Anterior cingulate cortex (tissue), 58 donors: ENCODE measurements at regions not wholly inside any gene's neighbourhood (a gene's known extent, or its start where the extent isn't known, plus 50 kb on each side); places are given as distances from the start of the nearest gene placed in this dataset.
"Not testable (repeated sequence)": the region's sequence is repeated elsewhere in the genome, so short reads cannot be mapped to it uniquely, and the experiment has no call there.

Experiments used
- DNase-seq, 58 donors: peaks; one replicate each; lab custom pipeline; 2025; lab: John Stamatoyannopoulos, UW

DNA sequence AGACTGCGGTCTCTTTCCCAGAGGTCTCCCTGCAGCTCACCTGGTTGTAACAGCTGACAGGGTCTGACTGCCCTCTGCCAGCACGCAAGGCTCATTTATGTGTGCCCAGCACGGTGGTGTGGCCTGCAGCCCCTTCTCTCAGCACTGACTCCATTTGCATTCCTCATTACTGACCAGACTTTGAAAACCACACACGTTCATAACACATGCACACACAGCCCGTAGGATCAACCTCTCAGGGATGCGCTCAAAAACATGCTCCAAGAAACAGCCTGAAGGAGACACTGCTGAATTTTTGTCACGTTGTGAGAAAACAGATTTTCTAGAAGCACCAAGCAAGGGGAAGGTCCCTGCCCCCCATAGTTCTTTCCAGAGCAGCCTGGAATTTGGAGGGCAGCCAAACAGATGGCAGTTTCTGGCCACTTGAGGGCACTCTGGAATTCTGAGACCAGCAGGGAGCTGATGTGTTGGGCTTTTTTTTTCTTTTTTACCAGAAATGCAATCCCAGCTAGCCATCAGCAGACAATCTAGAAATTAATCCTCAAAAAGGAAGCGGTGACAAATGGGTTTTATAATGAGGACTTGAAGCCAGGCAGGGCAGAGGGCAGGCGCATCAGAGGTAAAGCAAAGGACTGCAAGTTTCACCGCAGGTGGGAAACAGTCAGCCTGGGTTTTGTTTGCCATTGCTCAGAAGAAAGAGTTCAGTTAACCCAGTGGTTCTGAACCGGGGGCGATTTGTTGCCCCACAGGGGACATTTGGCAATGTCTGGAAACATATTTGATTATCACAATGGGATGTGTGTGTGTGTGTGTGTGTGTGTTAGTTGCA is 170.5 kb upstream of the PROK2 start:
- DNase-seq, result peak in 55 of 58 donors; percentile 28 to 88 (median 69)

DNA sequence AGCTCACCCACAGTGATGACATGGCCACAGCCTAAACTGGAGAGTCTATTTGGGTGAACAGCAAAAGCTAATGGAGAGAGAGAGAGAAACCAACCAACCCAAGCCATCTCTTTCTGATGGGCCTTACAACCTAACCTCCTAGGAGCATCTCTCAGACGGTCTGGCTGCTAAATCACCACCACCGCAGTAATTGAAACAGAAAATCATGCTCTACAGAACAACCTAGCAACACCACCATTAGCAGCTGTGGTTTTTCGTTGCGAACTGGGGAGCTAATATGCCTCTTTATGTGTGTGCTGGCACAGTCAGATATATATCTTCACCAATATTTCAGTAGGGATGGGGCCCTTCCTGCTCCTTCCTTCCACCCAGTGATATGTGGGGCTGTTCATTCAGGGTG is 166.9 kb upstream of the PROK2 start:
- no peak for DNase-seq

DNA sequence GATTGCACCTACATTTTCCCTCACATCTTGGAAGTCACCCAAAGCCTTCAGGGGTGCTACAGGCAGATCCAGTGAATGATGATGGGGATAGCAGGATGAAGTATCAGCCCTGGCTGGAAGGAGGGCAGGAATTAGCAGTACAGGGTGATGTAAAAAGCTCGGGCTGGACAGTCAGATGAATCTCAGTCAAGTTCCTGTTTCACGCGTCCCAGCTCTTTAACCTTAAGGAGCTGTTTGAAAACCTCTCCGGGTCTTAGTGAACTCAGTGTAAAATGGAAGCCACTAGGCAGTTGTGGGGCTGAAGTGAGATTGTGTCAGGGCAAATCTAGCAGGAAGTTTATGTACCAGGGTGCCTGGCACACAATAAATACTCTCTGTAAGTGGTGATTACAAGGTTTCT is 166.4 kb upstream of the PROK2 start:
- DNase-seq, result peak in 1 of 58 donors; percentile 0

DNA sequence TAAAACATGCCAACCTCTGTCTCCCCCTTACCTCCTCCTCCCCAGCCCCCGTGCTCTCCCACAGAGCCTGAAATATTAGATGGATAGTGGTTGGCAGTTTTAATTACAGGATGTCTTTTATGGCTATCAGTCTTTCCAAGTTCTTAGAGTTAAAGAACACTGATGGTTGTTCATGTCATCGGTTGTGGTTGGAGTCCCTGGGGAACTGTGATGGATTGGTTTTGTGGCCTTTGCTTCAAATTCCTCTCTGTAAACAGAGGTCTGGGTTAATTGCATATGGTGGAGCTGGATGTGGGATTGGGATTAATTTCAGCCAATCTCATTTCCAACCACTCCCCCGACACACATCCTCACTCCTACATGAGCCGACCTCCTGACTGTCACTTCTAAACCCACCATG is 164.5 kb upstream of the PROK2 start:
- no peak for DNase-seq

DNA sequence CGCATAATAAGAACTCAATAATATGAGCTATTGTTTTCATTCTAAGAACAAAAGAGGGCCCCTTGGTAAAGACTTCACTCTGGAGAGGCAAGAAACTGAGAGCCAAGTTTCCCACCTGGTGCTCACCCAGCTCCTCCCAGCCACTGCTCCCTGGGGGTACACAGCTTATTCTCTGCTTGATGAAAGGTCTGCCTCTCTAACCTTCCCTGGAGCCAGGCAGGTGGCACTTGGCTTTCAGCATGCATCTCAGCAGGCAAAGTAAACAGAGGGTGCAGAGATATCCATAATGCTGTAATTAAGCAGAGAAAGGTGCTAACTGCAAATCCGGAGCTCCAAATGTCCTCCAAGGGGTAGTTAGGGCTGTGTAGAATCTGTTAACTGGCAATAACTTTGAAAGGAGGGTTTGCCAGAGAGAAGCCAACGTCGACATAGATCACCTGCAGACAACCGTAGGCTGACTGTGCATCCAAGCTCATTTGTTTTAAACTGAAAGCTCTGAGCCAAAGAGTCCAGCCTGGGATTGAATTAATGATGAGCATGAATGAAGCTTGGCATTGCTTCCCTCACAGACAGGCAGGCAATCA is 159.6 kb upstream of the PROK2 start:
- no peak for DNase-seq

DNA sequence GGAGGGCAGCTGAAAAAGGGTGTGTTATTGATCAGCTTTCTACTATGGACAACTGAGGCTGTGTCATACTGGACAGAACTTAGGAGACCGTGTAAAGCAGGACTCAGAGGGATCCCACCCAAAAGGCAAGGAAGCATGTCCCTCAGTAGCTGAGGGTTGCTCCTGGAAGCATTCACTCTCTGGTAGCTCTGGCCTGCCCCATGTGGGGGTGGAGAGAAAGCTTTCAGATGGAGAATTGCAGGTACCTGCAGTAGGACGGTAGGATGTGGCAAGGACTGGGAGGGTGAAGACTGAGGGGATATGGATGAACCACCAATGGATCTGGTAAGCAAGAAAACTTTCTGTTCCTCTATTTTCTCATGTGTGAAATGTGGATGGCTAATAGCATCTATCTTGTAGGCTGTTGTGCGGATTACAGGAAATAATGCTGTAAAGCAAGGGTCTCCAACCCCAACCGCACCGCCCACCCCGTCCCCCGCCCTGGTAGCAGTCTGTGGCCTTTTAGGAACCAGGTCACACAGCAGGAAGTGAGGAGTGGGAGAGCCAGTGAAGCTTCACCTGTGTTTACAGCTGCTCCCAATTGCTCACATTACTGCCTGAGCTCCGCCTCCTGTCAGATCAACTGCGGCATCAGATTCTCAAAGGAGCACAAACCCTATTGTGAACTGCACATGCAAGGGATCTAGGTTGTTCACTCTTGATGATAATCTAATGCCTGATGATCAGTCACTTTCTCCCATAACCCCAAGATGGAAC is 157.7 kb upstream of the PROK2 start:
- DNase-seq, result no peak

DNA sequence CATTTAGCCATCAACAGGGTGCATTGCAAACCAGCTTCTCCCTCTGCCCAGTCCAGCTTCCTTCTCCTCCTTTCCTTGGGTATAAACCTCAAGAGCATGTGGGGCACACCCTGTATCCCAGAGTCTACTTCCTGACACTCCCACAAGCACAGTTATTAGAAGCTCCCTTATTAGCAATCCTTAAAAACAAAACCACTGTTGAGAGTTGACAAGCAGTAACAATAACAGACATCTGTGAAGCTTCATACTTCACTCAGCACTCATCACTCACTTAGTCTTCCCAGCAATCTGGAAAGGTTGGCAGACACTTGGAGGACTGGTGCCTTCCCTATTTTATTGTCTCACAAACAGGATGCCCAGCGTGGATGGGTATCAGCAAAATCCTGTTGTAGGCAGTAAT is 155.5 kb upstream of the PROK2 start:
- DNase-seq, result no peak

DNA sequence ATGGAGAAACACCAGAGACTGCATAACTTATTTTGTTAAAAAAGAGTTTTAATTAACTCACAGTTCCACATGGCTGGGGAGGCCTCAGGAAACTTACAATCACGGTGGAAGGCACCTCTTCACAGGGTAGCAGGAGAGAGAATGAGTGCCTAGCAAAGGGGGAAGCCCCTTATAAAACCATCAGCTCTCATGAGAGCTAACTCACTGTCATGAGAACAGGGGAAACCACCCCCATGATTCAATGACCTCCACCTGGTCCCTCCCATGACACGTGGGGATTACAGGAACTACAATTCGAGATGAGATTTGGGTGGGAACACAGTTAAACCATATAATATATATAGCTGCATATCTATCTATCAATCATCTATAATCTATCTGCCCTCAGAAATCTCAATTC is 153.1 kb upstream of the PROK2 start:
- DNase-seq, result not testable (repeated sequence)

DNA sequence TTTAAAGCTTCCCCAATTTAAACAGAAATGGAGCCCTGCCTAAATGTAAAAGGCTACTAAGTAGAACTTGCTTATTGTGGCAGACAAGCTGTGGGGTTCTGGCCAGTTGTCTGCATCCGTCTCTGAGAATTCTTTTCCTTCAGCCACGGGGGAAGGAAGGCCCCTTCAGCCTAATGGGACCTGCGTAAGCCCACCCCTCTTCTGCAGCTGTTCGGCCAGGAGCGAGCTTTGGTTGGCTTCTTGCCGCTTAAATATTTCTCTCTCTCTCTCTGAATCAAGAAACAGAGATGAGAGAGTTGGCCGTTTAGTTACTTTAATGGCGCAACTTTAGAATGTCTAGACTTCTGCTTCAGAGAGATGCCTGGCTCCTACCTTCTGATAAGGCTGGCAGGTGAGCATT is 151.7 kb upstream of the PROK2 start:
- DNase-seq, result no peak

DNA sequence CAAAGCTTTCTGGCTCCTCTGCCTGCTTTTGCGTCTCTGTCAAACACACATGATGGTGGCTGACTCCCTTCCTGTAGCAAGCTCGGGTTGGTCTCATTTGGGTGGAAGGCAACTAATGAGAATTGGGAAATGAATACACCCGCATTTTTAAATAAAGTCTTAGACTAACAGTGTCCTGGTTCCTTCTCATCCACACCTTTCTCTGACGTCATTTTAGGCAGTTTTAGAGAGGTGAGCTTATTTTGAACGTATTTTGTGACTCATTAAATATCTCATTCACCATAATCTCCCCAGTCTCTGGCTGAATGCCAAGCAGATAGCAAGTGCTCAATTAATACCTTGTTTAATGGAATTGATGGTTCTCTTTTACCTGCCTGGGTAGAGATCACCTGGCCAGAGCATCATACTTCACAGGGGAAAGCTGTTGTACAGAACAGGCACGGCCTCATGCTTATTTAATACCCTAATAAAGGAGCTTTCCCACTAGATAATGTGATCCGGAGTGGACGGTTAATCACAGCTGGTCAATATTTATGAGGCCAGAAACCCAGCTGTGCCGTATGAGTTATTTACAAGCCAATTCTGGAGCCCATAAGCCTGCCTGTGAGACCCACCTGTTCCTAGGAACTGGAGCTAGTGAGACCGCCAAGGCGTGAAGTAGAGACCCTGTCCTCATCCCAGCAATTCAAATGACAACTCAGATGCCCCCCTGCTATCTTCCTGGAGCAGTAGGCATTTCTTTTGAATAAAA is 149.7 kb upstream of the PROK2 start:
- no peak for DNase-seq

DNA sequence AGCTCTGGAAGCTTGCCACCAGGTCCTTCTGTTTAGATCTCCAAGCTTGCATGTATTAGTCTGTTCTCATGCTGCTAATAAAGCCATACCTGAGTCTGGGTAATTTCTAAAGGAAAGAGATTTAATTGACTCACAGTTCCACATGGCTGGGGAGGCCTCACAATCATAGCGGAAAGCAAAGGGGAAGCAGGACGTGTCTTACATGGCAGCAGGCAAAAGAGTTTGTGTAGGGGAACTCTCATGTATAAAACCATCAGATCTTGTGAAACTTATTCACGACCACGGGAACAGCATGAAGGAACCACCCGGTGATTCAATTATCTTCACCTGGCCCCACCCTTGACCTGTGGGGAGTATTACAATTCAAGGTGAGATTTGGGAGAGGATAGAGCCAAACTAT is 147.0 kb upstream of the PROK2 start:
- no peak for DNase-seq

DNA sequence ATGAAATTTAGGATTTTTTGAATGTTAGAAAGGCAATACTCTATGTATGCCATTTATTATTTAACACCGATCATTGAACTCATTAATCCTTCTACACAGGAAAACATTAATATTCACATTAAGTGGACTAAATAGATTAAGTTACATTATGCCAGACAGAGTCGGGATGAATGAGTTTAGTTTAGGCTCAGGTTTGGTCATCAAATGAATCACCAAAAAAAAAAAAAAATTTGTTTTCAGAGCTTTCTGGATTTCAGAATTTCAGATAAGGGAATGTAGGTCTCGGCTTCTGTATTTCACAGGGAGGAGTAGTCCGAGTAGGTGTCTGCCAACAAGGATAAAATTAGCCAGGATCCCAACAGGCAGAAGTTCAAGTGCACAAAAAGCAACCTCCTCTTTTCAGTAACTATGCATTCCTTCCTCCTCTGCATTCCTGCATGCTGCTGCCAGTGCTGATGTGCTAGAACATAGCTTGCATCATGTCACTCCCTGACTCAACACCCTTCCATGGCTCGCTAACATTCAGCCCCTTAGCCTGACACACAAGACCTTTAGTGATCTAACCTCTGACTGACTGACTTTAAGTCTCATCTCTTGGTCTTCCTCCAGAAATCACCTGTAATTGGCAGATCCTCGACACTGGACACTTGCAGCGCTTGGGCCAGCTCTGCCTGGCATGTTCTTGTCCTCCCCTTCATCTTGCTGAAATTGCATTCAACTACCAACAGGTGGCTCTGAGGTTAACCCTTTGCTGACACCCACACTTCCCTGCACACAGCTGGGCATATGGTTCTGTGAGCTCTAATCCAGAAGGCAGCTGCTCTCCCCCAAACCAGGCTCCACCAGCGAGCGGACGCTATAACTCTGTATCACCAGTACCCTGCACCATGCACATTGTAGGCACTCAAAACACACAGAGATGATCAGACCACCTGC is 145.4 kb upstream of the PROK2 start:
- peak in 3 of 58 donors; percentile 3 to 18 (median 12) for DNase-seq

DNA sequence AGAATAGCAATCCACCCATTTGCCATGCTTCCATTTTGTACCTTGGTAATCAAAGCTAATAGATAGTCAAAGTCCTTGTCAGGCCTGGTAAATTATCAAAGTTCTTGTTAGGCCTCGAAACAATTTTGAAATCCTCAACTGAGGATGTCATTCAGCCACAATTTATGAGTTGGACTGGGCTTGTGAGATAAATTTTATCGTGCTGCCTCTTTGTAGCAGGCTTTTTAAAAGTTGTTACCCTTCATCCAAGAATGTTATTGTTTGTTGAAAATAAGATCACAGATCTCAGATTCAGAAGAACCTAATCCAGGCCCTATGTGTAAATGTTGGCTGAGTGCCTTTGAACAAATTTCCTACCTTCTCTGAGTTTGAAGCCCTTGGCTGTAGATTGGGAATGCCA is 143.3 kb upstream of the PROK2 start:
- DNase-seq, result no peak

DNA sequence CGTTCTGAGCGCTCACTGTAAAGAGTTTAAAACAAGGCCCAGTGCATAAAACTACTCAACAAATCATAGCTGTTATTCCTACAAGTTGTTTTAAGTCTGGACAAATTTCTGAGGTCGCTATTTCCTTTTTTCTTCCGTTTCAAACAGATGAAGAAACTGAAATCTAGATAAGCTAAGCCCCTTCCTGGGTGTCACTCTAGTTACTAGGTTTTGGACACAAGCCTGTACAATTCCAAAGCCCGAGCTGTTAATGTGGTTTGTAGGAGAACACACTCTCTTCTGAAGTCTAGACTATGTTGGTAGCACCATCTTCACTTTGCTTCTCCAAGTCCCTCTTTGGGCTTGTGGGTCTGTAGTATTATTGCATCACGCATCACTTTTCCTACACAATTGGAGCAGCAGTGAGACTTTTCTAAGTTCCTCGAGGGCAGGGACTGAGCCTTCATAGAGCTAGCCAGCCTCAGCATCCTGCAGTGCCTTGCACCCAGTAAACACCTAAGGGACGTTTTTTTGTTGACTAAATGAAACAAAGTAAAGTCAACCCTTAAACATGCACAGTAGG is 142.6 kb upstream of the PROK2 start:
- DNase-seq, result no peak

DNA sequence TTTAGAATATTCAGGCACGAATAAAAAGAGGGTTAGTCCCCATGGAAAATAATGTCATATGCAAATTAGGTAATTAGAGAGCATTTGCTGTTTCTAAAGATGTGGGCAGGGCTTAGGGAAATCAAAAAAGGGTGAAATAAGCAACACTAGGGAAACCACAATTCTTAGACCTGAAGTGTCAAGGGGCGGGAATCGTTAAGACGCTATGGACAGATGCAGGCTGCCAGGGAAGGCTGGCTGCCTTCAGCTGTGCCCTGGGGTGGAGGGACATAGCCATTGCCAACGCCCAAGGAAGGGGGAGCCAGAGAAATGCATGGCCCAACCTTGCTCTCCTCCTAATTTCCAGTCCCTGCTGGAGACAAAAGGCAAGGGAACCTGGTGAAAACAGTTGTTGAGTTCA is 141.7 kb upstream of the PROK2 start:
- no peak for DNase-seq

DNA sequence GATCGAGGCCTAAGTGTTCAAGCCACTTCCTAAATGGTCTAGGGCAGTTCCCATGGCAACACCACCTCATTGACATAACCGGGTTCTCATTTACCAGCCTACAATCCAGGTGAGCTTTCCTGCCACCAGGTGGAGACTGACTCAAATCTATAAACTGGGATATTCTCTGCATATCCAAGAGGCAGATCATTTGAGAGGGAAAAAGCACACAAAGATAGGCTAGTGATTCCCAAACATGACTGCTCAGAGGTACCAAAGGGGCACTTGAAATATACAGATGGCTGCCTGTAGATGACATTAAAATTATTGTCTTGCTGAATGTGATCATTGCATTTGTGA is 141.3 kb upstream of the PROK2 start:
- DNase-seq, result peak in 4 of 58 donors; percentile 1 to 10 (median 6)

DNA sequence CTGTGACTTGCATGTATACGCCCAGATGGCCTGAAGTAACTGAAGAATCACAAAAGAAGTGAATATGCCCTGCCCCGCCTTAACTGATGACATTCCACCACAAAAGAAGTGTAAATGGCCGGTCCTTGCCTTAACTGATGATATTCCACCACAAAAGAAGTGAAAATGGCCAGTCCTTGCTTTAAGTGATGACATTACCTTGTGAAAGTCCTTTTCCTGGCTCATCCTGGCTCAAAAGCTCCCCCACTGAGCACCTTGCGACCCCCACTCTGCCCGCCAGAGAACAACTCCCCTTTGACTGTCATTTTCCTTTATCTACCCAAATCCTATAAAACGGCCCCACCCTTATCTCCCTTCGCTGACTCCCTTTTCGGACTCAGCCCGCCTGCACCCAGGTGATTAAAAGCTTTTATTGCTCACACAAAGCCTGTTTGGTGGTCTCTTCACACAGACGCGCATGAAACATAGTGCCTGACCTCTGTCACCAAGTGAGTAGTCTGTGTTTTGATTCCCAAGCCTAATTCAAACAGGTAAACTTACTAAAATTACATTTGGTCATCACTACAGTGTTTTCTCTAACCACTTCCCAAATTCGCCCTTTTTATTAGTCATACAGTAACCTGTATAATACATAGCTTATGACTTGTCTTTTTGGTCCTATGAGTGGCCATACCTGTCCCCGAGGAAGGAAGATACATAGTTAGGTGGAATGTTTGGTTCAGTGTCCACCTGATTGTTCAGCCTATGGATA is 140.7 kb upstream of the PROK2 start:
- not testable (repeated sequence) for DNase-seq

DNA sequence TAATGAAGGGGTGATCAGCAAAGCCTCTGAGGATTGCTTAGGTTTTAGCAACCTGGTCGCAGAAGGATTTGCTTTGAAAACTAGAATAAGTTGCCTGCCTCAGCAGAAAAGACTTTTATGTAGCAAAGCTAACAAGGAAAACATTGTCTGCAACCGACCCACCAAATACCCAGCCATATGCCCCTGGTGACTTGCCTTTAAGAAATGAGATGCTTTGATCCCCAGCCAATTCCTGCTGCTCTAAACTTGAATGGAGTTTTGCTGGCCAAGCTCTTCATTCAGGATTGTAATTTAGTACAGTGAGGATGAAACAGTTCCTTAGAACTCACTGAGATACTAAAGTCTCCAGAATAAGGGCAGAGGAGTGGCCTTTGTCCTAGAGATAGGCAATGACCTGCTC is 139.8 kb upstream of the PROK2 start:
- no peak for DNase-seq

DNA sequence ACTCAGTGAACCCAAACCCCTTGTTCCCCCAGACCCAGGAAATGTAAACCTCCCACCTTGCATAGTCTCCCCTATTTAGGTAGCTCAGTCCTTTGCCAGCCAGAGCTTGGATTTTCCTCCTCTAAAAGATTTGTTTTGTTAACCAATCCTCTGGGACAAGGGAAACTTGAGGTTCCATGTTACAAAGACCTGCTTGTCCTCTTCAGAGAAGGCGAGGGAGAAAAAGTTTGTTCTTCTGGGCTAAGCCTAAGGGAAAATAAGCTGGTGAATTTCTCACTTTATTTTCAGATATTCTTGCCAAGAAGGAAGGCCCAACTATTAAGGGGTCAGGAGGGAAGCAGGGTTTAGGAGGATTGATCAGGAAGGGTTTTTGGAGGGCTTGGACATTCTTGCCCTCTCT is 136.1 kb upstream of the PROK2 start:
- no peak for DNase-seq
